ENCODE measurements at regions not wholly inside any gene's neighbourhood (a gene's known extent, or its start where the extent isn't known, plus 50 kb on each side); places are given as distances from the start of the nearest gene placed in this dataset.

- TF ChIP-seq, protein P1, sequence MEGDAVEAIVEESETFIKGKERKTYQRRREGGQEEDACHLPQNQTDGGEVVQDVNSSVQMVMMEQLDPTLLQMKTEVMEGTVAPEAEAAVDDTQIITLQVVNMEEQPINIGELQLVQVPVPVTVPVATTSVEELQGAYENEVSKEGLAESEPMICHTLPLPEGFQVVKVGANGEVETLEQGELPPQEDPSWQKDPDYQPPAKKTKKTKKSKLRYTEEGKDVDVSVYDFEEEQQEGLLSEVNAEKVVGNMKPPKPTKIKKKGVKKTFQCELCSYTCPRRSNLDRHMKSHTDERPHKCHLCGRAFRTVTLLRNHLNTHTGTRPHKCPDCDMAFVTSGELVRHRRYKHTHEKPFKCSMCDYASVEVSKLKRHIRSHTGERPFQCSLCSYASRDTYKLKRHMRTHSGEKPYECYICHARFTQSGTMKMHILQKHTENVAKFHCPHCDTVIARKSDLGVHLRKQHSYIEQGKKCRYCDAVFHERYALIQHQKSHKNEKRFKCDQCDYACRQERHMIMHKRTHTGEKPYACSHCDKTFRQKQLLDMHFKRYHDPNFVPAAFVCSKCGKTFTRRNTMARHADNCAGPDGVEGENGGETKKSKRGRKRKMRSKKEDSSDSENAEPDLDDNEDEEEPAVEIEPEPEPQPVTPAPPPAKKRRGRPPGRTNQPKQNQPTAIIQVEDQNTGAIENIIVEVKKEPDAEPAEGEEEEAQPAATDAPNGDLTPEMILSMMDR (IDR thresholded peaks at IDR 0.05) = no peak
- TF ChIP-seq EZH2 (IDR thresholded peaks at IDR 0.05) = no peak
Observed at GRCh38 chr5:86837610-86838009, 219.9 kb downstream of the COX7C start.
